H9 (cell line): ENCODE measurements at regions not wholly inside any gene's neighbourhood (a gene's known extent, or its start where the extent isn't known, plus 50 kb on each side); places are given as distances from the start of the nearest gene placed in this dataset.

Experiments used
- DNase-seq: peaks from one replicate; pipeline ENCODE4 v3.0.0-alpha.2; 2017
- H2AFZ ChIP-seq: one replicate; pipeline ENCODE4 v1.6.1; 2013; ENCODE audit warnings: mild to moderate bottlenecking, low read length, control low read depth, moderate library complexity
- H2AK5ac ChIP-seq: 2 replicates; pipeline ENCODE4 v1.6.1; 2013; ENCODE audit warnings: low read length, control low read depth, mixed read lengths; ENCODE audit not compliant: insufficient read length
- H2BK120ac ChIP-seq: one replicate; pipeline ENCODE4 v1.6.1; 2013; ENCODE audit warnings: low read depth, mild to moderate bottlenecking, low read length, control low read depth, inconsistent platforms; ENCODE audit not compliant: poor library complexity, severe bottlenecking
- H2BK12ac ChIP-seq: 2 replicates; pipeline ENCODE4 v1.6.1; 2013; ENCODE audit warnings: low read length, control low read depth, mixed read lengths, low read depth; ENCODE audit not compliant: insufficient read length
- H2BK15ac ChIP-seq: 2 replicates; pipeline ENCODE4 v1.6.1; 2013; ENCODE audit warnings: low read depth, low read length, control low read depth
- H2BK20ac ChIP-seq: one replicate; pipeline ENCODE4 v1.6.1; 2013; ENCODE audit warnings: low read depth, mild to moderate bottlenecking, low read length, control low read depth, inconsistent platforms; ENCODE audit not compliant: poor library complexity, severe bottlenecking
- H2BK5ac ChIP-seq: 2 replicates; pipeline ENCODE4 v1.6.1; 2013; ENCODE audit warnings: low read length, control low read depth, mixed read lengths; ENCODE audit not compliant: insufficient read length
- H3K14ac ChIP-seq: 2 replicates; pipeline ENCODE4 v1.6.1; 2013; ENCODE audit warnings: low read length, control low read depth; ENCODE audit not compliant: insufficient read depth
- H3K18ac ChIP-seq: 2 replicates; pipeline ENCODE4 v1.6.1; 2013; ENCODE audit warnings: low read depth, mild to moderate bottlenecking, mixed read lengths, low read length, control low read depth; ENCODE audit not compliant: insufficient read length
- H3K23ac ChIP-seq: 2 replicates; pipeline ENCODE4 v1.6.1; 2013; ENCODE audit warnings: low read length, control low read depth, mixed read lengths, low read depth; ENCODE audit not compliant: insufficient read length
- H3K23me2 ChIP-seq: 2 replicates; pipeline ENCODE4 v1.6.1; 2013; ENCODE audit warnings: low read depth, mild to moderate bottlenecking, mixed read lengths, low read length, control low read depth; ENCODE audit not compliant: insufficient read length, poor library complexity, severe bottlenecking
- H3K27ac ChIP-seq: 2 replicates; pipeline ENCODE4 v1.5.1; 2013; ENCODE audit warnings: low read length, control low read depth, mixed read lengths, low read depth; ENCODE audit not compliant: insufficient read length
- H3K27me3 ChIP-seq: 2 replicates; pipeline ENCODE4 v1.6.1; 2013; ENCODE audit warnings: low read length, control low read depth, inconsistent platforms; ENCODE audit not compliant: insufficient read depth
- H3K4ac ChIP-seq: 2 replicates; pipeline ENCODE4 v1.6.1; 2013; ENCODE audit warnings: low read depth, mild to moderate bottlenecking, control low read depth, inconsistent platforms, low read length, moderate library complexity
- H3K4me1 ChIP-seq: 2 replicates; pipeline ENCODE4 v1.6.1; 2013; ENCODE audit warnings: low read length, control low read depth, inconsistent platforms; ENCODE audit not compliant: insufficient read depth
- H3K4me2 ChIP-seq: 2 replicates; pipeline ENCODE4 v1.6.1; 2013; ENCODE audit warnings: low read length, control low read depth, mixed read lengths; ENCODE audit not compliant: insufficient read length, insufficient read depth
- H3K56ac ChIP-seq: 2 replicates; pipeline ENCODE4 v1.6.1; 2013; ENCODE audit warnings: low read depth, mild to moderate bottlenecking, mixed read lengths, low read length, control low read depth; ENCODE audit not compliant: insufficient read length
- H3K79me1 ChIP-seq: 2 replicates; pipeline ENCODE4 v1.6.1; 2013; ENCODE audit warnings: low read depth, mild to moderate bottlenecking, moderate library complexity, low read length, control low read depth, inconsistent platforms; ENCODE audit not compliant: insufficient read depth, poor library complexity, severe bottlenecking
- H3K79me2 ChIP-seq: 2 replicates; pipeline ENCODE4 v1.6.1; 2013; ENCODE audit warnings: low read length, control low read depth, inconsistent platforms; ENCODE audit not compliant: insufficient read depth
- H3K9ac ChIP-seq: 2 replicates; pipeline ENCODE4 v1.6.1; 2013; ENCODE audit warnings: low read length, control low read depth, mixed read lengths; ENCODE audit not compliant: insufficient read length; ENCODE audit errors: extremely low read depth
- H3K9me3 ChIP-seq: one replicate; pipeline ENCODE4 v1.6.1; 2013; ENCODE audit warnings: low read depth, low read length, inconsistent platforms; ENCODE audit not compliant: control insufficient read depth
- H3T11ph ChIP-seq: one replicate; pipeline ENCODE4 v1.6.1; 2013; ENCODE audit warnings: mild to moderate bottlenecking, low read length, control low read depth, inconsistent platforms
- H4K20me1 ChIP-seq: one replicate; pipeline ENCODE4 v1.6.1; 2013; ENCODE audit not compliant: control insufficient read depth, insufficient read length, insufficient read depth
- H4K5ac ChIP-seq: 2 replicates; pipeline ENCODE4 v1.6.1; 2013; ENCODE audit warnings: low read depth, mild to moderate bottlenecking, mixed read lengths, low read length, control low read depth; ENCODE audit not compliant: insufficient read length
- H4K8ac ChIP-seq: replicated peaks from 2 replicates; pipeline ENCODE4 v1.6.1; 2013; ENCODE audit warnings: low read length, control low read depth, mixed read lengths, low read depth; ENCODE audit not compliant: insufficient read length
- H4K91ac ChIP-seq: 2 replicates; pipeline ENCODE4 v1.6.1; 2013; ENCODE audit warnings: low read depth, mild to moderate bottlenecking, moderate library complexity, mixed read lengths, low read length, control low read depth; ENCODE audit not compliant: insufficient read length
- H3K27ac Mint-ChIP-seq, 3 experiments: 2 replicates in 2 of 3; 3 replicates in 1 of 3; pipeline ENCODE4 v1.8.0; 2020 to 2021; ENCODE audit warnings: mixed read lengths in 3 of 3, mild to moderate bottlenecking in 1 of 3, moderate library complexity in 1 of 3
- H3K27me3 Mint-ChIP-seq: 2 replicates; pipeline ENCODE4 v1.8.0; 2021; ENCODE audit warnings: low read depth, mild to moderate bottlenecking, moderate library complexity, mixed read lengths
- H3K36me3 Mint-ChIP-seq, 3 experiments: 2 replicates in 2 of 3; 3 replicates in 1 of 3; pipeline ENCODE4 v1.8.0; 2020 to 2021; ENCODE audit warnings: low read depth in 3 of 3, mixed read lengths in 3 of 3; ENCODE audit not compliant: insufficient read depth in 1 of 3
- H3K4me1 Mint-ChIP-seq, 2 experiments: 2 replicates each; pipeline ENCODE4 v1.8.0; 2020; ENCODE audit warnings: mixed read lengths in 2 of 2
- H3K4me3 Mint-ChIP-seq, 2 experiments: 2 replicates in 1 of 2; 3 replicates in 1 of 2; pipeline ENCODE4 v1.8.0; 2020 to 2021; ENCODE audit warnings: mild to moderate bottlenecking in 2 of 2, mixed read lengths in 2 of 2, moderate library complexity in 1 of 2
- H3K9me3 Mint-ChIP-seq, 2 experiments: 2 replicates in 1 of 2; 3 replicates in 1 of 2; pipeline ENCODE4 v1.8.0; 2020; ENCODE audit warnings: mild to moderate bottlenecking in 2 of 2, mixed read lengths in 2 of 2, moderate library complexity in 1 of 2
- CTCF ChIP-seq: fragments of 200-600 bp; sonication (generic); conservative IDR thresholded peaks from 3 replicates; pipeline ENCODE4 v1.8.0; 2021; ENCODE audit warnings: antibody characterized with exemption, mild to moderate bottlenecking
- WGBS: extraction: QIAGEN DNeasy Blood & Tissue Kit; methylation state at CpG from one replicate; pipeline ENCODE4 v1.1.7; 2013; ENCODE audit warnings: missing lambda C conversion rate, low lambda C conversion rate, mixed read lengths; ENCODE audit not compliant: insufficient read length; ENCODE audit errors: extremely low coverage; 5-methylcytosine and 5-hydroxymethylcytosine counted together

- no peaks in the 10 kb centered on the region for H3K36me3 Mint-ChIP-seq
- H3K27me3 Mint-ChIP-seq = no peaks in the 10 kb centered on the region
- H4K91ac ChIP-seq = no peak overlapping the region
- TF ChIP-seq CTCF = no peak
- H2BK20ac ChIP-seq = no peak overlapping the region
- H3K4me2 ChIP-seq = no peak overlapping the region
- no peaks in the 10 kb centered on the region for H4K20me1 ChIP-seq
- WGBS = no CpG with 5 or more reads among the region's 18 CpGs
- H3K4me1 ChIP-seq = no peaks in the 10 kb centered on the region
- H4K8ac ChIP-seq = no peak overlapping the region
- no peak overlapping the region for H2BK12ac ChIP-seq
- no peaks in the 10 kb centered on the region for H3K27me3 ChIP-seq
- no peak overlapping the region for H3T11ph ChIP-seq
- no peak overlapping the region for H2BK15ac ChIP-seq
- H3K56ac ChIP-seq = no peak overlapping the region
- DNase-seq = no peak
- H2BK5ac ChIP-seq = no peak overlapping the region
- H2AK5ac ChIP-seq = no peak overlapping the region
- no peak overlapping the region; a peak in 2 of 7 replicates for H3K27ac Mint-ChIP-seq
- H3K23ac ChIP-seq = no peak overlapping the region
- no peaks in the 10 kb centered on the region for H3K79me2 ChIP-seq
- no peak overlapping the region for H2BK120ac ChIP-seq
- H3K79me1 ChIP-seq = no peaks in the 10 kb centered on the region
- H4K5ac ChIP-seq = no peak overlapping the region
- no peak overlapping the region for H3K4me3 Mint-ChIP-seq
- H3K9ac ChIP-seq = no peak overlapping the region
- no peak overlapping the region for H3K14ac ChIP-seq
- H3K4me1 Mint-ChIP-seq = no peaks in the 10 kb centered on the region
- H3K18ac ChIP-seq = no peak overlapping the region
- no peak overlapping the region for H3K27ac ChIP-seq
- H3K9me3 Mint-ChIP-seq = no peaks in the 10 kb centered on the region
- no peak overlapping the region for H2AFZ ChIP-seq
- no peak overlapping the region for H3K4ac ChIP-seq
- no peaks in the 10 kb centered on the region for H3K9me3 ChIP-seq
- no peaks in the 10 kb centered on the region for H3K23me2 ChIP-seq
Measured at GRCh38 chr7:156173748-156174353, 361.6 kb upstream of the SHH start.
